ENCODE measurements at regions not wholly inside any gene's neighbourhood (a gene's known extent, or its start where the extent isn't known, plus 50 kb on each side); places are given as distances from the start of the nearest gene placed in this dataset.

GRCh38 chr3:22661121-22661700, 541.9 kb upstream of the UBE2E2 start:
- no peaks in the 10 kb centered on the region for H3K27me3 ChIP-seq (ENCODE audit: control insufficient read depth, insufficient read depth, low read length)
- no peak overlapping the region for H3K9ac ChIP-seq
- TF ChIP-seq CTCF (IDR thresholded peaks at IDR 0.05) = no peak
- no peak overlapping the region for H2AFZ ChIP-seq
- no peaks in the 10 kb centered on the region for H3K9me3 ChIP-seq (ENCODE audit: control insufficient read depth, low read length)
- no peak overlapping the region for H3K27ac ChIP-seq
- no peak overlapping the region for H3K4me3 ChIP-seq (ENCODE audit: low read depth, low read length)
- no peaks in the 10 kb centered on the region for H3K4me1 ChIP-seq
- no peak overlapping the region for H3K4me2 ChIP-seq (ENCODE audit: low read length)
- no peaks in the 10 kb centered on the region for H3K36me3 ChIP-seq (ENCODE audit: control insufficient read depth, insufficient read depth, low read length)
- H3K79me2 ChIP-seq = no peaks in the 10 kb centered on the region

GRCh38 chr3:22665528-22665927, 537.6 kb upstream of the UBE2E2 start:
- Histone ChIP-seq H3K27ac (no peak overlapping the region), H3K4me2 (ENCODE audit: low read length) (no peak overlapping the region), H3K4me1 (no peaks in the 10 kb centered on the region), H3K36me3 (ENCODE audit: control insufficient read depth, insufficient read depth, low read length) (no peaks in the 10 kb centered on the region), H3K79me2 (no peaks in the 10 kb centered on the region), H3K4me3 (ENCODE audit: low read depth, low read length) (no peak overlapping the region), H3K9me3 (ENCODE audit: control insufficient read depth, low read length) (no peaks in the 10 kb centered on the region), H3K9ac (no peak overlapping the region), H2AFZ (no peak overlapping the region), H3K27me3 (ENCODE audit: control insufficient read depth, insufficient read depth, low read length) (no peaks in the 10 kb centered on the region)
- no peak for TF ChIP-seq CTCF (IDR thresholded peaks at IDR 0.05)

GRCh38 chr3:22666736-22667135, 536.4 kb upstream of the UBE2E2 start:
- Histone ChIP-seq H2AFZ (no peak overlapping the region), H3K4me3 (ENCODE audit: low read depth, low read length) (no peak overlapping the region), H3K36me3 (ENCODE audit: control insufficient read depth, insufficient read depth, low read length) (no peaks in the 10 kb centered on the region), H3K4me1 (no peaks in the 10 kb centered on the region), H3K79me2 (no peaks in the 10 kb centered on the region), H3K4me2 (ENCODE audit: low read length) (no peak overlapping the region), H3K9ac (no peak overlapping the region), H3K27ac (no peak overlapping the region), H3K27me3 (ENCODE audit: control insufficient read depth, insufficient read depth, low read length) (no peaks in the 10 kb centered on the region), H3K9me3 (ENCODE audit: control insufficient read depth, low read length) (no peaks in the 10 kb centered on the region)
- no peak for TF ChIP-seq CTCF (IDR thresholded peaks at IDR 0.05)

GRCh38 chr3:22671848-22672247, 531.3 kb upstream of the UBE2E2 start:
- H3K79me2 ChIP-seq = no peaks in the 10 kb centered on the region
- no peaks in the 10 kb centered on the region for H3K36me3 ChIP-seq (ENCODE audit: control insufficient read depth, insufficient read depth, low read length)
- TF ChIP-seq CTCF (IDR thresholded peaks at IDR 0.05) = no peak
- no peaks in the 10 kb centered on the region for H3K27me3 ChIP-seq (ENCODE audit: control insufficient read depth, insufficient read depth, low read length)
- no peak overlapping the region for H3K4me3 ChIP-seq (ENCODE audit: low read depth, low read length)
- no peaks in the 10 kb centered on the region for H3K4me1 ChIP-seq
- no peaks in the 10 kb centered on the region for H3K9me3 ChIP-seq (ENCODE audit: control insufficient read depth, low read length)
- H3K4me2 ChIP-seq (ENCODE audit: low read length) = no peak overlapping the region
- H3K9ac ChIP-seq = no peak overlapping the region
- H3K27ac ChIP-seq = no peak overlapping the region
- no peak overlapping the region for H2AFZ ChIP-seq

- H3K27ac ChIP-seq = no peak overlapping the region
- H3K79me2 ChIP-seq = no peaks in the 10 kb centered on the region
- H3K9me3 ChIP-seq (ENCODE audit: control insufficient read depth, low read length) = no peaks in the 10 kb centered on the region
- no peaks in the 10 kb centered on the region for H3K36me3 ChIP-seq (ENCODE audit: control insufficient read depth, insufficient read depth, low read length)
- H3K4me3 ChIP-seq (ENCODE audit: low read depth, low read length) = no peak overlapping the region
- no peak overlapping the region for H2AFZ ChIP-seq
- H3K4me2 ChIP-seq (ENCODE audit: low read length) = no peak overlapping the region
- no peaks in the 10 kb centered on the region for H3K4me1 ChIP-seq
- TF ChIP-seq CTCF (IDR thresholded peaks at IDR 0.05) = no peak
- H3K27me3 ChIP-seq (ENCODE audit: control insufficient read depth, insufficient read depth, low read length) = no peaks in the 10 kb centered on the region
- H3K9ac ChIP-seq = no peak overlapping the region
Observed at GRCh38 chr3:22684739-22685138, 518.4 kb upstream of the UBE2E2 start.

Measured in parathyroid adenoma (tissue), 2 donors.